ENCODE measurements at regions not wholly inside any gene's neighbourhood (a gene's known extent, or its start where the extent isn't known, plus 50 kb on each side); places are given as distances from the start of the nearest gene placed in this dataset.

DNA sequence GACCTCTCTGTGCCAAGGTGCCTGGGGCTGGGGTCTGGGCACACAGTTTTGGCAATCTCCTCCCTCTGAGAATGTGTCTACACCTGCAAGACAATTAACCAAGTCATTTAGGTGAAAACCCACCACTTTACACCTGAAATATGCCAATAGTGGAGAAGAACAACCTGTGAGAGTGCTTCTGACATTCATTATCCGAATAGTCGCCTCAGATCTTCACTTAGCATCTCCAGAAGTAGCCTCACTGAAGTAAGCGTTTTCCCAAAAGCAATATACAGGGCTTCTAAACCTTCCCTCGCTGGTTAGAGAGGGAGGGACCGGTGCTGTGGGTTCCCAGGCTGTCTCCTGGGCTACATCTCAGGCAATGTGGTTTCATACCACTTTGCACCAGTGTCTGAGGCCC, 173.5 kb downstream of the DDX1 start:
- no peak for DNase-seq (ENCODE audit: low read depth in 2 of 2)

DNA sequence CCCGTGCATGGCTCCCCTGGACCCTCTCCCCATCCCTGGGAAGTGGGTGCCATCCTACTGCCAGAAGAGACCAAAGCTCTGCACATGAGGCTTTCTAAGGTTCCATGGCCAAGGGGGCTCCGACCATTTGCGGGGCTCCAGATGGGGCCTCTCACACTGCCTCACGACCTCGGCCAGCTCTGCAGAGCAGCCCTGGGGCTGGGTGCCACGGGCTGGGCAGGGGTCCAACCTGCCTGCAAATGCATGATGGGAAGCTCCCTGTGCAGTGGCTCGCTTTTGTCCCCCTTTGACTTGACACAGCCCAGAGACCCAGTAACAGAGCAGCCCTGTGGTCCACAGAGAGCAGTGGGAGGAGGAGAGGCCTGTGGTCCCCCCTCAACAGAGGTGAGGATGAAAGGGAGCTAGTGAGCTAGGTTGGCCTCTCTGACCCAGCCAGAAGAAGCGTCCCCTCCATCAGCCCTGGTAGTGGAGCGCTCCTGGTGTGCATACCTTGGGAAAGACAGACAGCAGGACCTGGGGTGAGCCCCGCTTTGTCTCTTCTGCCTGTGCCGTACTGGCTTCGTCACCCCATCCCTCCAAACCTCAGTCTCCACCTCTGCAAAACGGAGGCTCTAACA, 174.1 kb downstream of the DDX1 start:
- DNase-seq (ENCODE audit: low read depth in 2 of 2) = no peak

DNA sequence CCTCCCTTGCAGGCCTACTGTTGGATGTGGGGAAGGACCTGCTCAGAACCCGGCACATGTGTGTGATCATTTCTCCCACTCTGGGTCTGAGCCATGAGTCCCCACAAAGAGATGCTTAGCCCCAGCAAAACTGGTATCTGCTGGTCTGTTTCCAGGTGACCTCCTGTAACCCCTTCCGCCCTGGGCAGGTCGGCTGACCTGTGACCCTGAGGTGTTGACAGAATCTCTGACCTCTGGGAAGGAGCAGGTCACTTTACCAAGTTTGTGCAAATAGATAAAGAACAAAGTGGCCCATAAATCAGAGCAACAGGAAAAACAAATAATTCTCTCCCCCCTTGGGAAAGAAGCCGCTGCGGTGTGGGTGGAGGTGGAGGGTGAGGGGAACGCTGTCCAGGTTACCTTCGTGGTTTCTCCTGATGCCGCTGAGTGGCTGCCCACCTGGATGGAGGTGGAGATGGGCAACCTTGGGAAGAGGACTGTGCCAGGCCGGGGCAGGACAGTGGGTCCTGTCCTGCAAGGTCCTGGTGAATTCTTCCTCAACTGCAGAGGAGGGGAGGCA, 174.0 kb upstream of the MYCN start:
- peak in 1 of 2 donors; percentile 43 for DNase-seq (ENCODE audit: low read depth in 2 of 2)

GRCh38 chr2:15766911-15767597, 173.3 kb upstream of the MYCN start:
- no peak for DNase-seq (ENCODE audit: low read depth in 2 of 2)

DNA sequence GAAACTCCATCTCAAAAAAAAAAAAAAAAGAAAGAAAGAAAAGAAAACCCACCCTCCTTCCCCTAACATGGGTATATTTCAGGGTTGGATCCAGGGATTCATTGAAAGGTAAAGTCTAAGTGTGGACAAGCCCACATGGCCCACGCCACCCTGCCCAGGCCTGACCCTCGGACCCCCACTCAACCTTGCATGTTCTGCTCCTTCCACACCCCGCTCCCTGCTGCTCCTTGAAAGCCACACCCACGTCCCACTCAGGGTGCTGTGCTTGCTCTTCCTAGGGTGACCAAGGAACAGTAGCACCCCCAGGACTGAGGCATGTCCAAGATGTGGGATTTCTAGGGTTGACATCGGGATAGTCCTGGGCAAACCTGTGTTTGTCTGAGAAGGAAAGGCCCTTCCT, 172.7 kb upstream of the MYCN start:
- no peak for DNase-seq (ENCODE audit: low read depth in 2 of 2)

DNA sequence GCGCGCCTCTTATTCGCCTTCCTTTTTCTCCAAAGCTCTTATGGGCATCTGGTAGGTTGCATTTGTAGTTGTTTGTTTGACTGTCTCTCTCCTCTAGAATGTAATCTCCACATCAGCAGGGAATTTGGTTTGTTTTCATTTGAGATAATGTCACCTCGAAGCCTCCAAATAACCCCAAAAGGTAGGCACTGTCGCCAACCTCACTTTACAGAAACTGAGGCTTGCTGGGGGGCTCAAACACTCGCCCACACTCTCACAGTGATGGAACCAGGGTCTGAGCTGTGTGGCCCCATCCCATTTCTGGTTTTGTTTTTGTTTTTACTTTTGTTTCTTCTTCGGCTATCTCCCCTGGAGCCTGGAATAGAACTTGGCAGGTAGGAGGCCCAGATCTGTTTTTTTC, 172.2 kb upstream of the MYCN start:
- DNase-seq (ENCODE audit: low read depth in 2 of 2) = no peak

GRCh38 chr2:15768615-15769014, 171.7 kb upstream of the MYCN start:
- DNase-seq (ENCODE audit: low read depth in 2 of 2) = no peak

GRCh38 chr2:15769235-15769634, 171.1 kb upstream of the MYCN start:
- DNase-seq (ENCODE audit: low read depth in 2 of 2) = no peak

- no peak for DNase-seq (ENCODE audit: low read depth in 2 of 2)
Measured at GRCh38 chr2:15769676-15770547, 170.4 kb upstream of the MYCN start.

- DNase-seq (ENCODE audit: low read depth in 2 of 2) = no peak
Measured at GRCh38 chr2:15770606-15771005, 169.7 kb upstream of the MYCN start.

DNA sequence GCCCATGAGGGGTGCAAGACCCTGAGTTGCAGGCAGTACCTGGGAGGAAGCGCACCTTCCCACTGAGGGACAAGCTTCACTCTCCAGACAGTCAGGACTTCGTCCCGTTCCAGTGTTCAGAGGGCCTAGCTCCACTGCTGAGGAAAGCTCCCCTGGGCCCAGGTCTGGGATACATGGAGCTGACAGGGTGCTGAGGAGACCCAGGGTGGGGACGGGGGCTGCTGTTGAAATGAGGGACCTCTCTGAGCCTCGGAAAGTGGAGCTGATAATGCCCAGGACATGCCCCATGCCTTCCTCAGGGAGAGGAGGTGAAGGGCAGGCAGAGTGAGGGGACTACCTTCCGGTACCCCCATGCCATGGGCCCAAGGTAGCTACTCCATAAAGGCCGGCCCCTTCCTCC, 169.2 kb upstream of the MYCN start:
- no peak for DNase-seq (ENCODE audit: low read depth in 2 of 2)

- DNase-seq (ENCODE audit: low read depth in 2 of 2) = peak in 1 of 2 donors; percentile 17
Measured at GRCh38 chr2:15772086-15772595, 168.2 kb upstream of the MYCN start.

- DNase-seq (ENCODE audit: low read depth in 2 of 2) = no peak
Measured at GRCh38 chr2:15772681-15773080, 167.7 kb upstream of the MYCN start.

DNA sequence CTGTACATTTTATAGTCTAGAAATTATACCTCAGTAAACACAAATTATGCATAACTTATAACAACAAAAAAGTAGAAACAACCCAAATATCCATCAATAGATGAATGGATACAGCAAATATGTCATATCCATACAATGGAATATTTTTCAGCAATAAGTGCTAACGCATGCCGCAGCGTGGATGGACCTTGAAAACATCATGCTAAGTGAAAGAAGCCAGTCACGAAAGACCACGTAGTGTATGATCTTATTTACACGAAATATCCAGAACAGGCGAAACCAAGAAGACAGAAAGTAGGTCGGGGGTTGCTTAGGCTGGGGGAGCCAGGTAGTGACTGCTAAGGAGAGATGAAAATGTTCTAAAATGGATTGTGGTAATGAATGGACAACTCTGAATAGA, 167.1 kb upstream of the MYCN start:
- no peak for DNase-seq (ENCODE audit: low read depth in 2 of 2)

- DNase-seq (ENCODE audit: low read depth in 2 of 2) = no peak
Measured at GRCh38 chr2:15773846-15774245, 166.5 kb upstream of the MYCN start.

GRCh38 chr2:15775753-15776628, 164.4 kb upstream of the MYCN start:
- DNase-seq (ENCODE audit: low read depth in 2 of 2) = no peak

DNA sequence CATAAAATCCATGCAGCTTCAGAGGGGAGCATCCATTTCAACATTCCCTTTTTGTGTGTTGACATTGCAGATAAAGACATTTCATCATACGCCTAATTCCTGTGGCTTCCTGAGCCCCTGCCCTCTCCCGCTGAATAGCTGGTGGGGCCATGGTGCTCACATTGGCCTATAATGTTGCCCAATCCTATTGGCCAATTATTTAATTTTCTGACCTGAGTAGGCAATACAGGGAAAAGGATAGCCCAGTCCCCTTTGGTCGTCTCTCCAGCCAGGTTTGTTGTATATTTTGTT, 163.8 kb upstream of the MYCN start:
- no peak for DNase-seq (ENCODE audit: low read depth in 2 of 2)

GRCh38 chr2:15776992-15777702, 163.2 kb upstream of the MYCN start:
- no peak for DNase-seq (ENCODE audit: low read depth in 2 of 2)

DNA sequence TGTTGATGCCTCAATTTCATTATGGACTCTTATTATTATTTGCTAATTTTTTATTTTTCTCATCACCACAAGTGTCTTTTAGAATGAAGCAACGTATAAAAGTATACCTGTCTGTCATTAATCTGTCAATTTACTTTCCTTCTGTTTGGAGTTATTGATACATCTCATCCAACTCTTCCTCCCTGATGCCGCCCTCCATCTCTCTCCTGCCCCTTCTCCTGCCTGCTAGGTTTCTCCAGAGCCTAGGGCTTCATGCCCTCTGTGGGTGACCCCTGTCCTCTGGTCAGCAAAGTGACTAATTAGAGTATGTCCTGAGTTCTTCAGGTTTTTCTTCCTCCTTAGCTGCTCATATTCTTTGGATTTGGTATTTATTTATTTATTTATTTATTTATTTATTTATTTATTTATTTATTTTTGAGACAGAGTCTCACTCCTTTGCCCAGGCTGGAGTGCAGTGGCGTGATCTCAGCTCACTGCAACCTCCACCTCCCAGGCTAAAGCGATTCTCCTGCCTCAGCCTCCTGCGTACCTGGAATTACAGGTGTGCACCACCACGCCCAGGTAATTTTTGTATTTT, 162.5 kb upstream of the MYCN start:
- no peak for DNase-seq (ENCODE audit: low read depth in 2 of 2)

DNA sequence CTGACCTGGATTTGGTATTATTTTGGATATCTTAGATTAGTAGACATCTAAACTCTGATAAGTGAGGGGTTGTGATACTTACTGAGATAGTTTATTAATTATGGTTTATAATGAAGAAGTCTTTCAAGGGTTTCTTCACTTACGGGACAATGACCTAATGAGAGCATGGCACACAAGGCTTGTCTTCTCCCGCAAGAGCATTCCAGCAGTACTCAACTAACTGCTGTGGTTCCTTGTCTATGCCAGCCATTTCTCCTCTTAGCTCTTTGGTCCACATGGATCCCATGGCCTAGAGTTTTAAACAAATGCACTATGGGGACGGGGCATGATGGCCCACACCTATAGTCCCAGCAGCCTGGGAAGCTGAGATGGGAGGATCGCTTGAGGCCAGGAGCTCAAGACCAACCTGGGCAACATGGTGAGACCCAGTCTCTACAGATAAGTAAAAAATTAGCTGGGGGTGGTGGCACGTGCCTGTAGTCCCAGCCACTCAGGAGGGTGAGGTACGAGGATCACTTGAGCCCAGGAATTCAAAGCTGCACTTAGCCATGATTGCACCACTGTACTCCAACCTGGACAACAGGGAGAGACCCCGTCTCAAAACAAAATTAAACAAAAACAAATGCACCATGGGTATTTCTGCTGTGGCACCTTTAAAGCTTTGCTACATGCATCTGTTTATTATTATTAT, 161.7 kb upstream of the MYCN start:
- DNase-seq (ENCODE audit: low read depth in 2 of 2) = no peak

Measured in dermis microvascular lymphatic vessel endothelial cell (primary cell).